Astrocyte of the spinal cord (primary cell): ENCODE measurements at regions not wholly inside any gene's neighbourhood (a gene's known extent, or its start where the extent isn't known, plus 50 kb on each side); places are given as distances from the start of the nearest gene placed in this dataset.
"Not testable (repeated sequence)": the region's sequence is repeated elsewhere in the genome, so short reads cannot be mapped to it uniquely, and the experiment has no call there.

Experiments
- DNase-seq: peaks from one replicate; pipeline ENCODE4 v3.0.0; 2011; ENCODE audit warnings: low read depth, low spot score
- H3K4me3 ChIP-seq: 2 replicates; pipeline ENCODE4 v1.5.1; 2011; ENCODE audit warnings: low read depth, mild to moderate bottlenecking, low read length, moderate library complexity
- in situ Hi-C: cut with HindIII; loops from 2 replicates; pipeline ENCODE4 v1.10.0; 2017; ENCODE audit warnings: low sequenced_read_pairs
- TF ChIP-seq, protein P1 (sequence below): IDR thresholded peaks from 2 replicates; pipeline ENCODE4 v1.5.1; 2012; ENCODE audit warnings: low read depth, mild to moderate bottlenecking, low read length, inconsistent platforms

DNA sequence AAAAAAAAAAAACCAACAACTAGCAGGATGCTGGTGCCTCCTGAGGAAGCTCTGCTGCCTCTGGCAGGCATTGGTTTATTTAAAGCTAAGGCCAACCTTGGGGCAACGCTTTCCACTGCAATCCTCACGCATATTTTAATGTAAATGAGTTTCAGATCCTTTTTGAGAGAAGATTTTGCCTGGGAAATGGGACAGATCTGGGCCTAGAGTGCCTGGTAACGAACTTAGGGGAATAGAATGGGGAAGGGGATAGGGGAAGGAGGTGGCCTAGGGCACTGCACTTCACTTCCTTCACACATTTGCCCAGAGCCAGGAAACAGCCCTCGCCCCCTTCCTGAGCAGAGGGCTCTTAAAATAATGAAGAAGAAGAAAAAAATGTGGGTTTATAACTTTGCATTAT lies 132.7 kb upstream of the TMEM170B start:
- DNase-seq, result no peak
- TF ChIP-seq, protein P1, sequence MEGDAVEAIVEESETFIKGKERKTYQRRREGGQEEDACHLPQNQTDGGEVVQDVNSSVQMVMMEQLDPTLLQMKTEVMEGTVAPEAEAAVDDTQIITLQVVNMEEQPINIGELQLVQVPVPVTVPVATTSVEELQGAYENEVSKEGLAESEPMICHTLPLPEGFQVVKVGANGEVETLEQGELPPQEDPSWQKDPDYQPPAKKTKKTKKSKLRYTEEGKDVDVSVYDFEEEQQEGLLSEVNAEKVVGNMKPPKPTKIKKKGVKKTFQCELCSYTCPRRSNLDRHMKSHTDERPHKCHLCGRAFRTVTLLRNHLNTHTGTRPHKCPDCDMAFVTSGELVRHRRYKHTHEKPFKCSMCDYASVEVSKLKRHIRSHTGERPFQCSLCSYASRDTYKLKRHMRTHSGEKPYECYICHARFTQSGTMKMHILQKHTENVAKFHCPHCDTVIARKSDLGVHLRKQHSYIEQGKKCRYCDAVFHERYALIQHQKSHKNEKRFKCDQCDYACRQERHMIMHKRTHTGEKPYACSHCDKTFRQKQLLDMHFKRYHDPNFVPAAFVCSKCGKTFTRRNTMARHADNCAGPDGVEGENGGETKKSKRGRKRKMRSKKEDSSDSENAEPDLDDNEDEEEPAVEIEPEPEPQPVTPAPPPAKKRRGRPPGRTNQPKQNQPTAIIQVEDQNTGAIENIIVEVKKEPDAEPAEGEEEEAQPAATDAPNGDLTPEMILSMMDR, result no peak
- no peak overlapping the region for H3K4me3 ChIP-seq
- in situ Hi-C loops, result no loop called here

- TF ChIP-seq, protein P1, result no peak
- in situ Hi-C loops, result no loop called here
- DNase-seq, result no peak
- no peak overlapping the region for H3K4me3 ChIP-seq
Observed at GRCh38 chr6:11404081-11404480, 133.5 kb upstream of the TMEM170B start.

DNA sequence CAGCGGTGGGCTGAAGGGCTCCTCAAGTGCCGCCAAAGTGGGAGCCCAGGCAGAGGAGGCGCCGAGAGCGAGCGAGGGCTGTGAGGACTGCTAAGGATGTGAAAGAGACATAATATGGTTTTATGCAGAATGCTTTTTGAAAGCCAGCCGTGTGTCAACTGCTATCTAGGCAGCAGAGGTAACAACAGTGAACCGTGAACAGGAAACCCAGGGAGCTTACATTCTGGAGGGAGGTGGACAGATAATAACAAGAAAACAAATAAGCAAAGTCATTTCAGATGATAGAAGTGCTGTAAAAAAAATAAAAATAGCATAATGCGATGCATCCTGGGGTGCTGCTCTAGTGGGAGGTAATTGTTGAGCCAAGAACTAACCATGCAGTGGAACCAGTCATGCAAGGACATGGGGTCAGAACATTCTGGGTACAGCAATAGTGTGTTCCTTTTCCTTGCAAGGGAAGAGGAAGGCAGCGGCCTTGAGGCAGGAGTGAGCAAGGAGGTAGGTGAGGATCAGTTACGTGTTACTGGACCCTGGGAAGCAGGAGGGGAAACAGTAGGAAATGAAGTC lies 134.4 kb upstream of the TMEM170B start:
- TF ChIP-seq, protein P1, result no peak
- no peak for DNase-seq
- no peak overlapping the region for H3K4me3 ChIP-seq
- in situ Hi-C loops, result no loop called here

DNA sequence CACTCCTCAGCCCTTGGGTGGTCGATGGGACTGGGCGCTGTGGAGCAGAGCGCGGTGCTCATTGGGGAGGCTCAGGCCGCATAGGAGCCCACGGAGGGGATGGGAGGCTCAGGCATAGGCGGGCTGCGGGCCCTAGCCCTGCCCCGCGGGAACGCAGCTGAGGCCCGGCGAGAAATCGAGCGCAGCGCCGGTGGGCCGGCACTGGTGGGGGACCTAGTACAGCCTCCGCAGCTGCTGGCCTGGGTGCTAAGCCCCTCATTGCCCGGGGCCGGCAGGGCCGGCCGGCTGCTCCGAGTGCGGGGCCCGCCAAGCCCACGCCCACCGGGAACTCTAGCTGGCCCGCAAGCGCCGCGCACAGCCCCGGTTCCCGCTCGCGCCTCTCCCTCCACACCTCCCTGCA lies 135.0 kb upstream of the TMEM170B start:
- DNase-seq, in situ Hi-C loops, H3K4me3 ChIP-seq: not testable (repeated sequence)

DNA sequence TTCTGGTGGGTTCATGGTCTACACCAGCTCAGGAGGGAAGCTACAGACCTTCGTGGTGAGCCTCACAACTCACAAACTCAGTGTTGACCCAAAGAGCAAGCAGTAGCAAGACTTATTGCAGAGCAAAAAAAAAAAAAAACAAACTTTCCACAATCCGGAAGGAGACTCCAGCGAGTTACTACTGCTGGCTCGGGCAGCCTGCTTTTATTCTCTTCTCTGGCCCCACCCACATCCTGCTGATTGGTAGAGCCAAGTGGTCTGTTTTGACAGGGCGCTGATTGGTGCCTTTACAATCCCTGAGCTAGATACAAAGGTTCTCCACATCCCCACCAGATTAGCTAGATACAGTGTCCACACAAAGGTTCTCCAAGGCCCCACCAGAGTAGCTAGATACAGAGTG lies 135.6 kb upstream of the TMEM170B start:
- in situ Hi-C loops, H3K4me3 ChIP-seq, DNase-seq: not testable (repeated sequence)

GRCh38 chr6:11398451-11399326 lies 138.9 kb upstream of the TMEM170B start:
- no peak overlapping the region for H3K4me3 ChIP-seq
- TF ChIP-seq, protein P1, result no peak
- in situ Hi-C loops, result no loop called here
- no peak for DNase-seq

DNA sequence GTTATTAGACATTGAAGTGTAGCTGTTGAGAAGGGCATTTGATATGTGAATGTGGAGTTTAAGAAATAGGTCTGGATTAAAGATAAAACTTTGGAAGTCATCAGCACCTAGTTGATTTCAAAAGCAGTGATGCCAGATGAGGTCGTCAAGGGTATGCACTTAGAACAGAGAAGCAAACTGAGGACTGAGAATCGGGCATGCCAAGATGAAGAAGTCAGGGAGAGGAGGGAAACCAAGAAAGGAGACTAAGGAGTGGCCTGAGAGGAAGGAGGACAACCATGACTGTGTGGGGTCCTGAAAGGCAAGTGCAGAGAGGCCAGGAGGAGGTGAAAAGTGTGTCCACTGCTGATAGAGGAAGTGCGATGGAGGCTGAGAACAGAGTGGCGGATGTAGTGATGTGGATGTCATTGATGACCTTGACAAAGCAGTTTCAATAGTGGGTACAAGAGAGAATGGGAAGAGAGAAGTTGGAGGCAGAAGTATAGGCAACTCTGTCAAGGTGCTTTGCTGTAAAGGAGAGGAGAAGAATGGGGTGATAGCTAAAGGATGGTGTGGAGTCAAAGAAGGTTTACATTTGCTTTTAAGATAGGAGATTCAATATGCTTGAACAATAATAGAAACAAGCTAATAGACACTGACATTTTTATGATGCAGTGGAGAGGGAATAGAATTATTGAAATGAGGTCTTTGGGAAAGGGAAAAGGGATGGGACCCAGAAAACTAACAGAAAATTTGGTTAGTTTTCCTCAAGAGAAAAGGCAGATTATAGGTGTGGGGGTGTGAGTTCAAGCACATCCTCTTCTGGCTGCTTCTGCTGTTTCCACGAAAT lies 139.7 kb upstream of the TMEM170B start:
- TF ChIP-seq, protein P1, result no peak
- in situ Hi-C loops, result no loop called here
- H3K4me3 ChIP-seq, result no peak overlapping the region
- no peak for DNase-seq
